H1 (cell line): ENCODE measurements at regions not wholly inside any gene's neighbourhood (a gene's known extent, or its start where the extent isn't known, plus 50 kb on each side); places are given as distances from the start of the nearest gene placed in this dataset.

Experiments used
- CTCF ChIA-PET: fragments of 300-600 bp; sonication (Branson Sonifier 250); formaldehyde crosslinking; loops from one replicate; lab custom pipeline; 2021; ENCODE audit not compliant: partially characterized antibody; lab: Charles Lee
- POLR2A ChIA-PET: fragments of 300-600 bp; sonication (Branson Sonifier 250); formaldehyde crosslinking; loops from one replicate; lab custom pipeline; 2021; ENCODE audit warnings: inconsistent platforms; ENCODE audit not compliant: partially characterized antibody; lab: Charles Lee
- DNase-seq, 2 experiments: peaks; one replicate each; pipeline versions ENCODE4 v3.0.0 to v3.0.0-alpha.2; 2010 to 2022; ENCODE audit warnings: low spot score in 2 of 2, low read depth in 1 of 2, mixed read lengths in 1 of 2
- FAIRE-seq: peaks from 2 replicates; lab custom pipeline; 2011; peaks lifted over from hg19 to GRCh38; lab: Jason Lieb, UNC
- H2AFZ ChIP-seq: 2 replicates; pipeline ENCODE4 v1.8.1; 2012; ENCODE audit warnings: low read length, inconsistent platforms
- H2AK5ac ChIP-seq: 2 replicates; pipeline ENCODE4 v1.6.1; 2013; ENCODE audit warnings: low read depth, low read length
- H2BK120ac ChIP-seq: replicated peaks from 2 replicates; pipeline ENCODE3; 2013; ENCODE audit warnings: low read depth, low read length, inconsistent platforms
- H2BK12ac ChIP-seq: 2 replicates; pipeline ENCODE4 v1.6.1; 2013; ENCODE audit warnings: low read depth, low read length
- H2BK15ac ChIP-seq: 2 replicates; pipeline ENCODE4 v1.6.1; 2013; ENCODE audit warnings: low read length
- H2BK20ac ChIP-seq: 2 replicates; pipeline ENCODE4 v1.6.1; 2013; ENCODE audit warnings: low read length
- H2BK5ac ChIP-seq: 2 replicates; pipeline ENCODE4 v1.6.1; 2013; ENCODE audit warnings: low read depth, low read length
- H3K14ac ChIP-seq: 2 replicates; pipeline ENCODE4 v1.6.1; 2013; ENCODE audit warnings: inconsistent platforms; ENCODE audit not compliant: insufficient read length
- H3K18ac ChIP-seq: 2 replicates; pipeline ENCODE4 v1.6.1; 2013; ENCODE audit warnings: low read length; ENCODE audit errors: extremely low read depth
- H3K23ac ChIP-seq: 2 replicates; pipeline ENCODE4 v1.6.1; 2013; ENCODE audit warnings: inconsistent platforms; ENCODE audit not compliant: insufficient read length
- H3K23me2 ChIP-seq: 2 replicates; pipeline ENCODE4 v1.6.1; 2013; ENCODE audit warnings: low read depth, low read length
- H3K27ac ChIP-seq: 2 replicates; pipeline ENCODE4 v1.6.1; 2011; ENCODE audit warnings: low read depth, low read length, inconsistent platforms
- H3K27me3 ChIP-seq, 4 experiments: replicated peaks in 1 of 4; 1 replicate in 1 of 4; 2 replicates in 3 of 4; pipeline versions ENCODE4 v1.6.1 to v1.8.1; 2011 to 2013; ENCODE audit warnings: low read length in 3 of 4, mild to moderate bottlenecking in 3 of 4, inconsistent platforms in 2 of 4, mixed read lengths in 2 of 4, moderate library complexity in 1 of 4; ENCODE audit not compliant: control insufficient read depth in 3 of 4, insufficient read depth in 3 of 4; ENCODE audit errors: extremely low read depth in 1 of 4
- H3K36me3 ChIP-seq, 4 experiments: 2 replicates each; pipeline versions ENCODE4 v1.6.1 to v1.8.1; 2011 to 2013; ENCODE audit warnings: mild to moderate bottlenecking in 4 of 4, low read length in 3 of 4, moderate library complexity in 2 of 4, control low read depth in 1 of 4, inconsistent platforms in 1 of 4; ENCODE audit not compliant: insufficient read depth in 4 of 4, control insufficient read depth in 2 of 4
- H3K4ac ChIP-seq: replicated peaks from 2 replicates; pipeline ENCODE3; 2013; ENCODE audit warnings: low read length, low read depth, mixed read lengths, inconsistent platforms; ENCODE audit not compliant: insufficient read length
- H3K4me1 ChIP-seq, 4 experiments: replicated peaks in 1 of 4; 1 replicate in 1 of 4; 2 replicates in 3 of 4; pipeline versions ENCODE4 v1.6.1 to v1.8.1; 2011 to 2013; ENCODE audit warnings: low read length in 3 of 4, inconsistent platforms in 2 of 4, mixed read lengths in 1 of 4; ENCODE audit not compliant: insufficient read depth in 4 of 4, control insufficient read depth in 3 of 4
- H3K4me2 ChIP-seq, 2 experiments: 2 replicates each; pipeline versions ENCODE4 v1.6.1 to v1.8.1; 2011 to 2013; ENCODE audit warnings: low read depth in 2 of 2, low read length in 2 of 2, control low read depth in 1 of 2, inconsistent platforms in 1 of 2, mild to moderate bottlenecking in 1 of 2; ENCODE audit not compliant: insufficient read depth in 1 of 2
- H3K4me3 ChIP-seq, 4 experiments: fragments of 200-600, 300-600 bp in 1 of 4; sonication (generic), shearing (Covaris generic), sonication (Bioruptor Twin) in 1 of 4; 2 replicates each; pipeline versions ENCODE4 v1.5.1 to v1.8.1; 2011 to 2016; ENCODE audit warnings: low read length in 4 of 4, low read depth in 3 of 4, control low read depth in 2 of 4, inconsistent platforms in 2 of 4, mild to moderate bottlenecking in 2 of 4, mixed read lengths in 1 of 4, moderate library complexity in 1 of 4; ENCODE audit not compliant: insufficient read depth in 2 of 4; ENCODE audit errors: extremely low read depth in 1 of 4
- H3K56ac ChIP-seq: replicated peaks from 2 replicates; pipeline ENCODE3; 2013; ENCODE audit warnings: low read depth, mild to moderate bottlenecking, mixed read lengths, low read length, inconsistent platforms; ENCODE audit not compliant: insufficient read length
- H3K79me1 ChIP-seq: 2 replicates; pipeline ENCODE4 v1.6.1; 2013; ENCODE audit warnings: low read depth, low read length, control low read depth
- H3K79me2 ChIP-seq, 2 experiments: 2 replicates each; pipeline versions ENCODE4 v1.6.1 to v1.8.1; 2012 to 2013; ENCODE audit warnings: low read length in 2 of 2, mild to moderate bottlenecking in 2 of 2, inconsistent platforms in 1 of 2; ENCODE audit not compliant: insufficient read depth in 2 of 2, control insufficient read depth in 1 of 2
- H3K9ac ChIP-seq, 4 experiments: replicated peaks in 1 of 4; 1 replicate in 1 of 4; 2 replicates in 3 of 4; pipeline versions ENCODE4 v1.6.1 to v1.8.1; 2011 to 2013; ENCODE audit warnings: low read depth in 3 of 4, low read length in 3 of 4, control low read depth in 2 of 4, mild to moderate bottlenecking in 2 of 4, moderate library complexity in 2 of 4, inconsistent platforms in 1 of 4; ENCODE audit errors: extremely low read depth in 1 of 4
- H3K9me3 ChIP-seq, 2 experiments: 2 replicates each; pipeline versions ENCODE4 v1.6.1 to v1.8.1; 2012 to 2013; ENCODE audit warnings: mild to moderate bottlenecking in 2 of 2, moderate library complexity in 2 of 2, control low read depth in 1 of 2, inconsistent platforms in 1 of 2, low read depth in 1 of 2, low read length in 1 of 2, mixed read lengths in 1 of 2; ENCODE audit not compliant: insufficient read depth in 2 of 2
- H4K20me1 ChIP-seq, 2 experiments: replicated peaks in 1 of 2; 2 replicates each; pipeline versions ENCODE3 to v1.8.1; 2011 to 2013; ENCODE audit warnings: inconsistent platforms in 2 of 2, low read length in 2 of 2, mild to moderate bottlenecking in 1 of 2; ENCODE audit not compliant: insufficient read depth in 2 of 2, control insufficient read depth in 1 of 2
- H4K5ac ChIP-seq: 2 replicates; pipeline ENCODE4 v1.6.1; 2013; ENCODE audit warnings: low read length, low read depth, mixed read lengths, inconsistent platforms; ENCODE audit not compliant: insufficient read length
- H4K8ac ChIP-seq: 2 replicates; pipeline ENCODE4 v1.8.0; 2013; ENCODE audit warnings: mild to moderate bottlenecking, moderate library complexity, low read length, inconsistent platforms; ENCODE audit not compliant: insufficient read depth; ENCODE audit errors: extremely low read depth
- H4K91ac ChIP-seq: replicated peaks from 2 replicates; pipeline ENCODE3; 2013; ENCODE audit warnings: low read length, mixed read lengths, inconsistent platforms; ENCODE audit not compliant: insufficient read length
- CEBPB ChIP-seq: IDR thresholded peaks from 2 replicates; pipeline ENCODE4 v1.6.1; 2012; ENCODE audit warnings: low read depth, low read length
- WGBS, 2 experiments: shearing (Covaris generic) in 1 of 2; methylation state at CpG; one replicate each; pipeline versions ENCODE4 v1.1.6 to v1.1.7; 2013 to 2015; ENCODE audit warnings: low lambda C conversion rate in 2 of 2, mixed read lengths in 2 of 2, inconsistent platforms in 1 of 2, low coverage in 1 of 2, missing lambda C conversion rate in 1 of 2; ENCODE audit not compliant: insufficient replicate concordance in 2 of 2, insufficient coverage in 1 of 2, insufficient read length in 1 of 2; ENCODE audit errors: extremely low coverage in 1 of 2, missing lambda C conversion rate in 1 of 2; 5-methylcytosine and 5-hydroxymethylcytosine counted together

- Histone ChIP-seq H3K4me3 (no peak overlapping the region), H3K36me3 (no peaks in the 10 kb centered on the region; a peak in 1 of 8 replicates), H2BK12ac (peak overlapping the region; percentile 56; the same call in 1 of the 2 replicates), H3K18ac (no peak overlapping the region; the same call in 1 of the 2 replicates), H3K79me1 (no peaks in the 10 kb centered on the region), H2AFZ (no peak overlapping the region), H3K23ac (no peak overlapping the region), H3K27ac (no peak overlapping the region), H3K27me3 (no peaks in the 10 kb centered on the region), H3K4ac (no peak overlapping the region), H2BK5ac (no peak overlapping the region), H3K4me2 (no peak overlapping the region), H2BK15ac (no peak overlapping the region), H2BK120ac (no peak overlapping the region), H3K56ac (no peak overlapping the region), H2BK20ac (peak overlapping the region; percentile 51; the same call in 1 of the 2 replicates), H3K4me1 (peaks cover 0 to 14% (median 11%) of the 10 kb centered on the region in 4 experiments; a peak in 3 of 7 replicates), H4K91ac (no peak overlapping the region), H3K79me2 (no peaks in the 10 kb centered on the region), H3K9me3 (no peaks in the 10 kb centered on the region), H4K5ac (no peak overlapping the region), H3K9ac (no peak overlapping the region), H4K20me1 (no peaks in the 10 kb centered on the region), H3K14ac (no peak overlapping the region), H4K8ac (no peak overlapping the region), H2AK5ac (no peak overlapping the region), H3K23me2 (no peaks in the 10 kb centered on the region)
- no peak for FAIRE-seq
- WGBS, 2 experiments, result 87% methylated on average over 2 of the region's 2 CpGs; no CpG with 5 or more reads in 1 of the 2 experiments
- ChIA-PET POLR2A (no interaction called here), CTCF (interaction anchor here (0.7 to 1.6 kb wide), 2 partner anchors 50 to 141 kb away, joined by 3 to 5 read pairs; no protein-coding TSS in a partner anchor)
- DNase-seq, result no peak
- TF ChIP-seq CEBPB, result peak; percentile 89
Observed at GRCh38 chr20:16942756-16943155, 194.6 kb downstream of the OTOR start.
